ENCODE measurements at regions not wholly inside any gene's neighbourhood (a gene's known extent, or its start where the extent isn't known, plus 50 kb on each side); places are given as distances from the start of the nearest gene placed in this dataset.

GRCh38 chr17:72236980-72237633 lies 116.3 kb downstream of the SOX9 start:
- no peaks in the 10 kb centered on the region for H3K4me1 ChIP-seq (ENCODE audit: insufficient read depth)
- no peaks in the 10 kb centered on the region for H3K36me3 ChIP-seq (replicated peaks; ENCODE audit: insufficient read depth, low read depth)
- WGBS (ENCODE audit: low lambda C conversion rate, missing lambda C conversion rate) = 61% methylated on average over 13 of the region's 13 CpGs
- no peaks in the 10 kb centered on the region for H4K20me1 ChIP-seq (ENCODE audit: insufficient read depth, poor library complexity, severe bottlenecking)
- H3K9me2 ChIP-seq (replicated peaks; ENCODE audit: insufficient read depth) = no peaks in the 10 kb centered on the region
- no peak overlapping the region for H3K4me2 ChIP-seq
- no peak overlapping the region for H3K4me3 ChIP-seq
- no peak overlapping the region for H2AFZ ChIP-seq
- TF ChIP-seq EZH2phosphoT487 (IDR thresholded peaks at IDR 0.05; ENCODE audit: low read depth, severe bottlenecking, unreplicated experiment) (no peak), EZH2 (IDR thresholded peaks at IDR 0.05; ENCODE audit: borderline replicate concordance) (no peak), CTCF (IDR thresholded peaks at IDR 0.05; ENCODE audit: poor library complexity) (no peak)
- no peak overlapping the region for H3K27ac ChIP-seq
- no peaks in the 10 kb centered on the region for H3K79me2 ChIP-seq
- H3K9me3 ChIP-seq (ENCODE audit: low read depth) = no peaks in the 10 kb centered on the region
- no peaks in the 10 kb centered on the region for H3K27me3 ChIP-seq
- no peak for DNase-seq (ENCODE audit: low spot score)

- Histone ChIP-seq H3K4me2 (no peak overlapping the region), H3K27ac (no peak overlapping the region), H3K4me1 (ENCODE audit: insufficient read depth) (no peaks in the 10 kb centered on the region), H3K9me2 (replicated peaks; ENCODE audit: insufficient read depth) (no peaks in the 10 kb centered on the region), H2AFZ (no peak overlapping the region), H3K79me2 (no peaks in the 10 kb centered on the region), H3K9me3 (ENCODE audit: low read depth) (no peaks in the 10 kb centered on the region), H3K27me3 (no peaks in the 10 kb centered on the region), H4K20me1 (ENCODE audit: insufficient read depth, poor library complexity, severe bottlenecking) (no peaks in the 10 kb centered on the region), H3K4me3 (no peak overlapping the region), H3K36me3 (replicated peaks; ENCODE audit: insufficient read depth, low read depth) (no peaks in the 10 kb centered on the region)
- WGBS (ENCODE audit: low lambda C conversion rate, missing lambda C conversion rate) = 85% methylated on average over 10 of the region's 10 CpGs
- DNase-seq (ENCODE audit: low spot score) = no peak
- TF ChIP-seq CTCF (IDR thresholded peaks at IDR 0.05; ENCODE audit: poor library complexity) (no peak), EZH2phosphoT487 (IDR thresholded peaks at IDR 0.05; ENCODE audit: low read depth, severe bottlenecking, unreplicated experiment) (no peak), EZH2 (IDR thresholded peaks at IDR 0.05; ENCODE audit: borderline replicate concordance) (no peak)
Observed at GRCh38 chr17:72238157-72238673, 117.4 kb downstream of the SOX9 start.

- no peak overlapping the region for H3K4me3 ChIP-seq
- TF ChIP-seq EZH2 (IDR thresholded peaks at IDR 0.05; ENCODE audit: borderline replicate concordance) (no peak), CTCF (IDR thresholded peaks at IDR 0.05; ENCODE audit: poor library complexity) (no peak), EZH2phosphoT487 (IDR thresholded peaks at IDR 0.05; ENCODE audit: low read depth, severe bottlenecking, unreplicated experiment) (no peak)
- H2AFZ ChIP-seq = no peak overlapping the region
- no peaks in the 10 kb centered on the region for H4K20me1 ChIP-seq (ENCODE audit: insufficient read depth, poor library complexity, severe bottlenecking)
- H3K9me3 ChIP-seq (ENCODE audit: low read depth) = no peaks in the 10 kb centered on the region
- WGBS (ENCODE audit: low lambda C conversion rate, missing lambda C conversion rate) = 94% methylated on average over 5 of the region's 5 CpGs
- H3K36me3 ChIP-seq (replicated peaks; ENCODE audit: insufficient read depth, low read depth) = no peaks in the 10 kb centered on the region
- DNase-seq (ENCODE audit: low spot score) = no peak
- no peaks in the 10 kb centered on the region for H3K9me2 ChIP-seq (replicated peaks; ENCODE audit: insufficient read depth)
- H3K4me1 ChIP-seq (ENCODE audit: insufficient read depth) = no peaks in the 10 kb centered on the region
- no peaks in the 10 kb centered on the region for H3K27me3 ChIP-seq
- H3K27ac ChIP-seq = no peak overlapping the region
- no peaks in the 10 kb centered on the region for H3K79me2 ChIP-seq
- no peak overlapping the region for H3K4me2 ChIP-seq
Observed at GRCh38 chr17:72239548-72239947, 118.7 kb downstream of the SOX9 start.
